ENCODE measurements at regions not wholly inside any gene's neighbourhood (a gene's known extent, or its start where the extent isn't known, plus 50 kb on each side); places are given as distances from the start of the nearest gene placed in this dataset.

GRCh38 chr18:57202881-57203280, 56.0 kb downstream of the BOD1L2 start:
- no peak for DNase-seq

DNA sequence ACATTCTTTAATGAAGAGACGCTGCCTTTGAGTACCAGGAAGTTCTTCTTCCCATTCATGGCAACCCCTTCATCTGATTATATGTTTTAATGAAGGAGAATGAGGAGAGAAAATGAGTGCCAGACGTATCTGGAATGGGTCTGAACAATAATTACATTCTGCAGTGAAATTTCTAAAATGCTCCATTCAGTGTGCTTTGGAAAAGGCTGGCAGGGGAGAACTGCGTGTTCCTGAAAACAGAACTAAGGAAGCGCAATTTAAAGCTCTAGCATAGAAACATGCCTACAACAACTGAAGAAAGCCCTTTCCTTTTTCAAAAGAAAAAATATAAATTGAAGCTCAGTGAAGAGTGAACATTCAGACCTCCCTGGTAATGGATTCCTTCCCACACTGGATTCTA, 58.8 kb downstream of the BOD1L2 start:
- DNase-seq: no peak

DNA sequence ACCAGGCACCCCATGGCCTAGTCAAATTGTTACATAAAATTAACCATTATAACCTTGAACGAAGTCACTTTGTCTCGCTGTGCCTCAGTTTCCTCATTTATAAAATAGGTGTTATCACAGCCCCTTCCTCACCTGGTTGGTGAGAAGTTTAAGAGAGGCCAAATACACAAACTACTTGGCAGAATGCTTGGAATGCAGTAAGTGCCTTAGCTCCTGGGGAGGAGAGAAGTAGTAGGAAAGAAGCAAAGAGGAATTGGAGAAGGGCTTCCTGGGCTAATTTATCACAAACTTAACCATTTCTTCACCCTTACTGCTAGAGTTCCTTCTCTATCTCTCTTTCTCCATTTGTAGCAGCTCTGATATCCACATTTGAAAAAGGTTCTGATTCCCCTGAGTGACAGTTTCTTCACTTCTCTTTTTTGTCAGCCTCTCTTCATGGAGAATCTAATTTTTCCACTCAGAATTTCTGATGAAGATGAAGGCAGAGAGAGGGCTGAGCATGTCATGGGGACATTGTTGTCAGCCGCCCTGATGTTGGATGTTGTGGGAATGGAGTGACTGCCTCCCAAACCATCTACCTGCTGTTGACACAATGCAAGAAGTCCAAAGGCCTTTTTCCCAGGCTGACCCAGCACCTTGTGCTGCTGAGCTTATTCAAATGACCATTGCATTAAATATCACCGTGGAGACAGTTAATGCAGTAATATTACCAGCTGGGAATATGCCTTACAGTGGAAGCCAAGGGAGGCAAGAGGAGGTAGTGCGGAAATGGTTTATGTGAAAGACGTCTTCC, 60.4 kb downstream of the BOD1L2 start:
- DNase-seq: no peak

DNA sequence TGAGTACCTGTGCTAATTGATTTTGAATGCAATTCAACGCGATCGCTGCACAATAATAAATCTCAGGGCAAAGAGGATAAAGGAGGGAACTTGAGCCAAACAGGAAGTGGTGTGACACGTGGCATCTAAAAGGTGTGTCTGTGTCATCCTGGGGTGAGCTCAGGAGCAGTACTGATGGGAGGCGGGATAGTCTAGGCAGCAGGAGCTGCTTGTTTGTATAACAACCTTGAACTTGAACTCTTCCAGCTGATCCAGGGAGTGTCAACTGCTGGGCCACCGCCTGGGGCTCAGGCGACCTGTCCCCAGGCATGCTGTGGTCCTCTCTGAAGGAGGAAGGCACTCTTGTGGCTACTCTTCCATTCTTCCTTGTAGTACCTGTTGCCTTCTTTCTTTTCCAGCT, 61.2 kb downstream of the BOD1L2 start:
- DNase-seq: no peak

GRCh38 chr18:57209713-57210106, 62.8 kb downstream of the BOD1L2 start:
- DNase-seq: no peak

GRCh38 chr18:57210107-57210715, 63.3 kb downstream of the BOD1L2 start:
- peak; percentile 25 to 43 for DNase-seq

DNA sequence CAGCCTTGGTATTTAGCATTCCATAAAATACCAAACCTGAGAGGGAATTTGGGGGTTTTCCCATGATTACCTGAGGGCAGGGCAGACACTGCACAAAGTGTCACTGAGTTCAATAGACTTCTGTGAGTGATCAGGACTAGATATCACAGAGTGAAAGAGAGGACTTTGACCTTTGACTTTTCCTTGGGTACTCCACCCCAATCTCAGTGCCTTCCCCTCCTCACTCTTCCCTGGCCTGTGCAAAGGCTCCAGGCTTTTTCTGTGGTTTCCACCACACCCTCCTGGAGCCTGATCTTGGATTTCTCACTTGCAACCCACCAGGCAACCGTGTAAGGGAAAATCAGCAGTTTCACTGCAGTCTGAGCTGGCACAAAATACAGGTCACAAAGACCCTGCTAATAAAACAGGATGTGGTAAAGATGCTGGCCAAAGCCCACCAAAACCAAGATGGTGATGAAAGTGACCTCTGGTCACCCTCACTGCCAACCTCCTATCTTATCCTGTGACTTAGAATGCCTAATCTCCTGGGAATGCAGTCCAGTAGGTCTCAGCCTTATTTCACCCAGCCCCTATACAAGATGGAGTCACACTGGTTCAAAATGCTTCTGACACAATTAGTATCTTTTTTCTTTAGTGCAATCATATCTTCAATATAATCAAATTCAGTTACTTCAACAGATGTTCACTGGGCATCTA, 64.0 kb downstream of the BOD1L2 start:
- no peak for DNase-seq

GRCh38 chr18:57211412-57211750, 64.5 kb downstream of the BOD1L2 start:
- no peak for DNase-seq

DNA sequence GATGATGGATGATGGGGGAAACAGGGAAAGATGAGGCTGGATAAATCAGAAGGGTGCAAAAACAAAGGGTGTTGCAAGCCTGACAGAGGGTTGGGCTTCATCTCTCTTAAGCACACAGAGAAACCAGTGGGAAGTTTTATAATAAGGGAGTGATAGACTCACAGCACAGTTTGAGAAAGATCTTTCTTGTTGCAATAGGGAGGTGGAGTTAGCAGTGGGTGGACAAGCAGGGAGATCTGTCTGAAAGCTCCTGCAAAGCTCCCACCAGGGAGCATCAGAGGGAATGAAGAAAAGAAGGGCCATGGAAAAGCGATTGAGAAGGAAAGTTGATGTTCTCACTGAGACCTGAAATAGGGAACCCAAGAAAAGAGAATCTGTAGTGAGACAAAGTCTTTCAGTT, 64.9 kb downstream of the BOD1L2 start:
- no peak for DNase-seq

- no peak for DNase-seq
These were observed 65.8 kb downstream of the BOD1L2 start for GRCh38 chr18:57212678-57213077.

GRCh38 chr18:57214976-57215375, 68.1 kb downstream of the BOD1L2 start:
- no peak for DNase-seq

DNA sequence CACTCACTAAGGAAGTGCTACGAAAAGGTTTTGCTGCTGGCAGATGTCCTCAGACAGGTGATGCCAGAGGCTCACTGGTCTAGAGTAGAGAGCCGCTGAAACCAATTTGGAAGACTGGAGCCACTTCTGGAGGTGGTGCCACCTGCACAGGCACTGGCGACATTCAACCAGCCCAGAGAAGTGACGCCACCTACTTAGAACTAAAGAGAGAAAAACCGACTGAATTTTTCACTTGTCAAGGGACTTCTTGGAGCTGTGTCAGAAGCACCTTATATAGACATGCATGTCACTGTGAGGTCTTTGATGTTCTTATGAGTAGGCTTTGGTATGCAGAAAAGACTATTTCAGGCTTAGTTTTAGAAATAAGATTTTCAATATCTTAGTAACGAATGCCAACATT, 71.4 kb downstream of the BOD1L2 start:
- no peak for DNase-seq

DNA sequence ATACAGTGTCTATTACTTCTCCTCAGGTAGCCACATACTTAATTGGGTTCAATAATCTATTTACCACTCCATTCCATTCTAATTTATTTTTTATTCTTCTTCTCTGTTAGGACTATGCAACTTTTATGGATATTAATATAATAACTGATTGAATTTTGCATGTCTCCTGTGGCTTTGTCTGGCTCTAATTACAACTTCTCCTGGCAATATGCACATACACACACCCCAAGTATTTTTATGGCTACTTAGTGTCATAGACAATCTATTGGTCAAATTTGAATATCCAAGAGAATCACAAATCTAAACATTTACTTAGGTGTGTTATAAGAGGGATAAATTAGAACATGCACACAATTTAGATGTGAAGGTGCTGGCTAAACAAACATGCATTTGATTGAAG, 73.1 kb downstream of the BOD1L2 start:
- no peak for DNase-seq

DNA sequence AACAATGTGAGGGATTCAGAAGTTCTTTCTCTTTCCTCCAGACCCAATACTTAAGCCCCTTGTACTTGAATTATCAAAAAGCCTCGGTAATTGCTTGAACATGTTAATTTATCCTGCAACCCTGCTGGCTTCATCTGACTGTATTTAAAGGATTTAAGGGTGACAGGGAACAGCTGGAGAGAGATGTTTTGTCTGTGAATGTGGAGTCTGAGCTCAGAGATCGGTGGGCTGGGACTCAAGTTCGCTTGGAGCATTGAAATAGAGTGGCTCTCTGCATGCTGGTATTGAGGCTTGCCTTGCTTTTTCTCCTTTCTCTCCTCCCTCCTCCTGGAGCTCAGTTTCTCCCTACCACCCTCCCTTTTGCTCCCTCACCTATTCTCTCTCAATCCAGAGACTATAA, 73.6 kb downstream of the BOD1L2 start:
- no peak for DNase-seq

GRCh38 chr18:57220930-57221483, 74.1 kb downstream of the BOD1L2 start:
- no peak for DNase-seq

DNA sequence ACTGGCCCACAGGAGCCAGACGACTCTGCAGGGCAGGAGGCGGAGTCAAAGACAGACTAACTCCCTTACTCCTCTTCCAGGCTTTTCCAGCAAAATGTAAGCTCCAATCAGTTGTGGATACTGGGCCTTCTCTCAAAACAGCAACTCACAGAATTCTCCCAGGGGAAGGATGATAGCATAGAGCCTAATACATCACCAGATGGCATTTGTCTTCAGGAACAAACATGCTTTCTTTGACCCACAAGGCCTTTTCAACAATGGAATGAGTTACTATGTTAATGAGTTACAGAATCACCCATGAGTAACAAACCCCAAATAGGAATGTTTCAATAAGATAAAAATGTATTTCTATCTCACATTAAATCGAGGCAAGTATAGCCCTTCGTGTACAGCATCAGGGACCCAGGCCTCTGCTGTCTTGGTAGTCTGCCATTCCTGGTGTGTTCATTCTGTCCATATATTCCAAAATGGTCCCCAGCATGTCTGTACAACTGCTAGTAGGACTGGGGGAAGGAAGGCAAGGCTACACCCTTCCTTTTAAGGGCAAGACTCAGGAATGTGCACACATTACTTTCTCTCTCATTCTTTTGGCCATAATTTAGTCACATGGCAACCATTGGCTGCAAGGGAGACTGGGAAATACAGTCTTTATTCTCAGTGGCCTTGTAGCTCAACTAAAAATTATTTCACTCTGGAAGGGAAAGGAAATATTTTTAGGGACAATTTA, 76.4 kb downstream of the BOD1L2 start:
- DNase-seq: no peak

- DNase-seq: no peak
These were observed 84.1 kb downstream of the BOD1L2 start for GRCh38 chr18:57230861-57231585.

GRCh38 chr18:57231864-57232263, 85.0 kb downstream of the BOD1L2 start:
- no peak for DNase-seq

GRCh38 chr18:57234346-57234745, 87.5 kb downstream of the BOD1L2 start:
- DNase-seq: no peak

- no peak for DNase-seq
These were observed 95.0 kb downstream of the BOD1L2 start for GRCh38 chr18:57241869-57242268.

DNA sequence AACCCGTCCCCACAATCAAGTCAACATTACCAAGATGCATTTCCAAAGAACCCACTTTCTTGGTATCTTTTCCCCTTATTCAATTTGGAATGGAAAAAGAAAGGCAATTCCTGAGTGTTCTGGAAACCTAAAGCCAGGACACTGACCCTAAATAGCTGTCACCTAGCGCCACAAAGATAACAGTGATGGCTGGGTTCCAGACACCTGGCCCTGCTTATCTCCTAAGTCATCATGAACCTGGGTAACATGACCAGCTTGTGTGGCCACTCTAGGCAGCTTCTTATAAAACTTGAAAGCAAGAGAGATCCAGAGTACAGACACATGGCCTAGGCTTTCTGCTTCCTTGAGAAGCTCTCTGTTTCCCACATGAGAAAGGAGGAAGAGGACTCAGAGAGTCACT, 95.4 kb downstream of the BOD1L2 start:
- DNase-seq: no peak

- no peak for DNase-seq
These were observed 96.8 kb downstream of the BOD1L2 start for GRCh38 chr18:57243624-57244179.
